ENCODE measurements at regions not wholly inside any gene's neighbourhood (a gene's known extent, or its start where the extent isn't known, plus 50 kb on each side); places are given as distances from the start of the nearest gene placed in this dataset.
"Not testable (repeated sequence)": the region's sequence is repeated elsewhere in the genome, so short reads cannot be mapped to it uniquely, and the experiment has no call there.

DNA sequence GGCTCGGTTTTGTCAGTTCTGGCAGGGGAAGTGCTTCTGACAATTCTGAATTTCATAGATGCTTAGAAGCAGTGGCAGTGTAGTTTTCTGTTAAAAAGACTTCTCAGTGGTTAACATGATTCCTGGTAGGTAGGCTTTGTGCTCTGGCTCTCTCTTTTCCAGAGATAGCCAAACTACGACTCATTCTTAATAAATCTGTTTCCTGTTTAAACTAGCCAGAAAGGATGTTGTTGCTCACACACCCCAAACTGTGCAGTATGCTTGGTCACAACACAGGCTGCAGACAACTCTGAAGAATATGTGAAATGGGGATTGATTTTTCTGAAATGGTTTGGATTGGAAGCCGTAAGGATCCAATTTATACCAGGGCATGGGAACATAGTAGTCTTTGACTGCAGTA, 711.5 kb downstream of the PCDH17 start:
- DNase-seq (ENCODE audit: low spot score) = no peak

- DNase-seq (ENCODE audit: low spot score) = not testable (repeated sequence)
Measured at GRCh38 chr13:58352100-58352499, 720.6 kb downstream of the PCDH17 start.

GRCh38 chr13:58369936-58370335, 738.4 kb downstream of the PCDH17 start:
- DNase-seq (ENCODE audit: low spot score) = no peak

- no peak for DNase-seq (ENCODE audit: low spot score)
Measured at GRCh38 chr13:58376349-58376748, 744.8 kb downstream of the PCDH17 start.

- DNase-seq (ENCODE audit: low spot score) = no peak
Measured at GRCh38 chr13:58376775-58377174, 745.2 kb downstream of the PCDH17 start.

GRCh38 chr13:58379221-58379620, 747.7 kb downstream of the PCDH17 start:
- DNase-seq (ENCODE audit: low spot score) = no peak

DNA sequence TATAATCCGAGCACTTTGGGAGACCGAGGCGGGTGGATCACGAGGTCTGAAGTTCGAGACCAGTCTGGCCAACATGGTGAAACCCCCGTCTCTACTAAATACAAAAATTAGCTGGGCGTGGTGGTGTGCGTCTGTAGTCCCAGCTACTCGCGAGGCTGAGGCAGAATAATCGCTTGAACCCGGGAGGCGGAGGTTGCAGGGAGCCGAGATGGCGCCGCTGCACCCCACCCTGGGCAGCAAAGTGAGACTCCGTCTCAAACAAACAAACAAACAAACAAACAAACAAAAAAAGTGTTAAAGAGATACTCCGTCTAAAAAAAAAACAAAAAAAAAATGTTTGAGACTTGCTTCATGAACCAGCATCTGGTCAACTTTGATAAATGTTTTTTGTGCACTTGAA, 753.8 kb downstream of the PCDH17 start:
- not testable (repeated sequence) for DNase-seq (ENCODE audit: low spot score)

GRCh38 chr13:58397596-58398387, 766.2 kb downstream of the PCDH17 start:
- no peak for DNase-seq (ENCODE audit: low spot score)

- no peak for DNase-seq (ENCODE audit: low spot score)
Measured at GRCh38 chr13:58399263-58399662, 767.7 kb downstream of the PCDH17 start.

GRCh38 chr13:58406545-58406944, 775.0 kb downstream of the PCDH17 start:
- DNase-seq (ENCODE audit: low spot score) = no peak

DNA sequence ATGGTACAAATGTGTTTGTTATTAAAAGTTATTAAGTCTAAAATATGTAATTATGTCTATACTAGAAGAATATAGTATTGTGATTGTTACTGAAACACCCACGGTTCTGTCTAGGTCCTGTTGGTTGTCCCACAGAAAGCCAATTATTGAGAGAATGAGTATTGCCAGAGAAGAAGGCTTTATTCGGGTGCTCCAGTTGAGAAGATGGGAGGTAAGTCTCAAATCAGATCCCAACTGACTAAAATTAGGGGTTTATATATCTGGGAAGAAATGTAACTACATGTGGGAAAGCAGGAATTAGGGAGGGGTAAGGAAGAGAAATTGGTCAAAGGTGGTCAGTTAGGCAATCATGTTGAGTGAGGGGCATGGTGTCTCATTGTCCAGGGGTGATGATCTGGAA, 798.4 kb downstream of the PCDH17 start:
- no peak for DNase-seq (ENCODE audit: low spot score)

DNA sequence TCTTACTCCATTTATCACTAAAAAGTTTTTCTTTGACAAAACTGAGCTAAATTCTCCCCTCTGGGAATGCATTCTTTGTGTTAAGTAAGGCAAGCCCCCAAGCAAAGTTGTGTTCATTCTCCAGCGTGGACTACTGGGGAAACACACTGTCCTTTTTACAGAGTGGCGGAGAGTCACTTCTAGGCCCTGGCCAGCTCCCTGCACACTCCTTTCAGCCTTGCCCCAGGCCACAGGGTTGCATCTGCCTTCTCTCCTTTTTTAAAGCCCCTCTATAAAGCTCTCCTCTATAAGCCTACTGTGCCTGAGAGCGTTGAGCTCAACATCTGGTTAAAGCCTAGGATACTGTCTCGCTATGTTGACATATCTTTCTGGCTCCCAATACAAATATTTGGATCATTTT, 803.4 kb downstream of the PCDH17 start:
- DNase-seq (ENCODE audit: low spot score) = no peak

DNA sequence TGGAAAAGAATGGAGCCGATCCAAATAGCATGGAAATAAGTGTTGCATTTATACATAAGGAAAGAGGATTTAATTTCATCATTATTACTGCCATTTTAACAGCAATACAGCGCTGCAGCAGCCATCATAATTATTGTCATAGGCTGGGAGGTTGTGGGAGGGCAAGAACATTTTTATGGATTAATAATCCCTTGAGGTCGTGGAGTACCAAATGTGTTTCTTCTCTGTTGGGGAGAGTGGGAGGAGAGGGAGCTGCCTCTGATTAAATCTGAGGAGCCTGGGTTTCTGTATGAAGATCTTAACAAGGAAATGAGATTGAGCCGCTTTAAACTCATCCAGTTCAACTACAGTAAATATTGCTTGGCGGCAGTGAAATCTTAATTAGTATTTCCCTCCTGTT, 805.9 kb downstream of the PCDH17 start:
- no peak for DNase-seq (ENCODE audit: low spot score)

DNA sequence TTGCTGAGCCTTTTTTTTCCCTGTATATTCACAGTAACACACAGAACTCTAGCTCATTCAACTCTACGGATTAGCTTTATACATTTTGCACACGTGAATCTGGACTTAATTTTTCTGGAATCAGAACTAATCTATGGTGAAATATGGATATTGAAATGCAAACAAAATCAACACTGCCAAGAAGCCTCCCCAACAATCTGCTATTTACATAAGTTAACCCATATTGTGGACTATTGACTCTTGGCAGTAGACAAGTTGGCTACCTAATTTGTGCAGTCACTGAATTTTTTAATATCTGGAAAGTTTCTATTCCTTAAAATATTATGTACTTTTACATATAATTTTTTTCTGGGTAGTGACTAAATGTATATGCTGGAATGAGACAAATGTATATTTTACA, 815.4 kb downstream of the PCDH17 start:
- DNase-seq (ENCODE audit: low spot score) = no peak

DNA sequence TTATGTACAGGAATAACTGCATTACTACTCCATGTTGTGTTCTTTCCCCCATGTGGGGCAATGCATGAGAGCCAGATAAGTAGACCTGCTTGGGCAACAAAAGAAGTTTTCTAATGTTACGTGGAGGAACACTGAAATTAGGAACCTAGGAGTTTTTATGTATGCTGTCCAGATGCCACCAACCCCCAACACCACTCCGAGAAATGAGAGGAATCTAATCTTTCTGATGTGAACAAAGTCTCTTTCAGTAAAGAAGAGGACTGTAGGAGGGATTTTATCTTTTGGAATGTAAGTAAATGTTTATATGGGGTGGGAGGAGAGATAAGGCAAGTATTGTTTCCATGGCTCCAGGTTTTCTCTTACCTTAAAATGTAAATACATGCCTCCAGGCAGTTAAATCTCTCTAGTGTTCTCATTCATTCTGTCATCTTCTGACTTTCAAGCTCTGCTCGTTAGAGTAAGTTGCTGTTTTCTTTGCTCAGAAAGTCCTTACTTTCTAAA, 820.6 kb downstream of the PCDH17 start:
- no peak for DNase-seq (ENCODE audit: low spot score)

DNA sequence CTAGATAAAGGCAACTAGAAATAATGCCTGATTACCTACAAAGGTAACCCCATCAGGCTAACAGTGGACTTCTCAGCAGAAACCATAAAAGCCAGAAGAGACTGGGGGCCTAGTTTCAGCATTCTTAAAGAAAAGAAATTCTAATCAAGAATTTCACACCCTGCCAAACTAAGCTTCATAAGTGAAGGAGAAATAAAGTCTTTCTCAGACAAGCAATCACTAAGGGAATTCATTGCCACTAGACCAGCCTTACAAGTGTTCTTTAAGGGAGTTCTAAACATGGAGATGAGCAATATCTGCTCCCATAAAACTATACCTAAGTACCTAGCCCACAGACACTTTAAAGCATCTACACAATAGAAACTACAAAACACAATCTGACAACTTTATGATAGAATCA, 823.5 kb downstream of the PCDH17 start:
- no peak for DNase-seq (ENCODE audit: low spot score)

DNA sequence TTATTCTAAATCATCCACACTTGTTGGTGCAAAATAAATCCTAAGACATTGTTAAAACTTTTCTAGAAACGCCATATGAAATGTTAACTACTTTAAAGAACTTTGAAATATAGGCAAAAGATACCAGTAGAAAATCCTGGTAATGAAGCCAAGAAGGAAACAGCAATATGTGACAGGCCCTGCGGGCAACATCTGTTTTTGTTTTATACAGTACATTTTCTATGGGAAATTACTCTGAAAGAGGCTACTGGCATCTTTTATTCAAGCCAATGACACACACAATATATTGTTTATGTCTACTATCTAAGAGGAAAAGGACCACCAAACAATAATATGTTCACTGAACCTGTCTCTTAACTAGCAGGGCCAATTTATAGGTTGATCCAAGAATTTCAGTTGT, 829.7 kb downstream of the PCDH17 start:
- no peak for DNase-seq (ENCODE audit: low spot score)

DNA sequence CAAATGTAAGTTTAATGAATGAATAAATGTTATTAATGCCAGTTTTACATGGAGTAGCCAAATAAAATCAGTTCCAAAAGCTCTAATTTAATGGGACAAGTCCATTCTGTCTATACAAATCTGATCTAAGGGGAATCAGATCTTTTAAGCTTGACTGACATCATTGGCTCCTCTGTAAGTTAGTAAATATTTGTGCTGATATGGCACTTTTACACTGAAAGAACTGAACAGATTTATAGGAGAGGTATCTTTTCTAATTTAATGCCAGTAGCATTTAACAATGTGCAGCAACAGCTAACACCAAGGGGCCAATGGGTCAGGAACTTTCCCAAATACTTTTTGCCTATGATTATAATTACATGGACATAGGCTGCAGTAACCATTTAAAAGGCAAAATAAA, 832.3 kb downstream of the PCDH17 start:
- no peak for DNase-seq (ENCODE audit: low spot score)

- no peak for DNase-seq (ENCODE audit: low spot score)
Measured at GRCh38 chr13:58467176-58467575, 835.6 kb downstream of the PCDH17 start.

- no peak for DNase-seq (ENCODE audit: low spot score)
Measured at GRCh38 chr13:58472483-58472882, 840.9 kb downstream of the PCDH17 start.

- DNase-seq (ENCODE audit: low spot score) = no peak
Measured at GRCh38 chr13:58474581-58474980, 843.0 kb downstream of the PCDH17 start.

- DNase-seq (ENCODE audit: low spot score) = no peak
Measured at GRCh38 chr13:58476206-58476918, 844.8 kb downstream of the PCDH17 start.

- DNase-seq (ENCODE audit: low spot score) = no peak
Measured at GRCh38 chr13:58478858-58479257, 847.3 kb downstream of the PCDH17 start.

Data from ureter (tissue), 1 donor.